Keratinocyte (primary cell): ENCODE measurements at regions not wholly inside any gene's neighbourhood (a gene's known extent, or its start where the extent isn't known, plus 50 kb on each side); places are given as distances from the start of the nearest gene placed in this dataset.
"Not testable (repeated sequence)": the region's sequence is repeated elsewhere in the genome, so short reads cannot be mapped to it uniquely, and the experiment has no call there.

Experiments used
- DNase-seq: peaks from one replicate; pipeline ENCODE4 v3.0.0-alpha.2; 2011; ENCODE audit warnings: low read depth, missing footprints, low spot score
- FAIRE-seq: peaks from 2 replicates; lab custom pipeline; 2011; peaks lifted over from hg19 to GRCh38; lab: Jason Lieb, UNC
- H2AFZ ChIP-seq: 2 replicates; pipeline ENCODE4 v1.6.0; 2012; ENCODE audit warnings: low read length, control low read depth, inconsistent platforms; ENCODE audit not compliant: control insufficient read depth
- H3K27ac ChIP-seq: 2 replicates; pipeline ENCODE4 v1.5.1; 2011; ENCODE audit warnings: low read length; ENCODE audit not compliant: control insufficient read depth, insufficient read depth
- H3K27me3 ChIP-seq: 3 replicates; pipeline ENCODE4 v1.6.0; 2011; ENCODE audit warnings: low read length; ENCODE audit not compliant: control insufficient read depth, insufficient read depth; ENCODE audit errors: extremely low read depth
- H3K36me3 ChIP-seq, 2 experiments: 2 replicates in 1 of 2; 3 replicates in 1 of 2; pipeline ENCODE4 v1.5.1; 2011; ENCODE audit warnings: low read length in 2 of 2, mild to moderate bottlenecking in 1 of 2; ENCODE audit not compliant: control insufficient read depth in 2 of 2, insufficient read depth in 2 of 2; ENCODE audit errors: extremely low read depth in 1 of 2
- H3K4me1 ChIP-seq: 3 replicates; pipeline ENCODE4 v1.5.1; 2011; ENCODE audit warnings: low read length; ENCODE audit not compliant: control insufficient read depth, insufficient read depth; ENCODE audit errors: extremely low read depth
- H3K4me2 ChIP-seq: 3 replicates; pipeline ENCODE4 v1.6.0; 2011; ENCODE audit warnings: low read depth, low read length; ENCODE audit not compliant: control insufficient read depth, insufficient read depth; ENCODE audit errors: extremely low read depth
- H3K4me3 ChIP-seq, 3 experiments: fragments of 200-600 bp in 1 of 3; sonication (generic) in 1 of 3; 2 replicates in 2 of 3; 3 replicates in 1 of 3; pipeline ENCODE4 v1.5.1; 2011 to 2016; ENCODE audit warnings: low read length in 3 of 3, mild to moderate bottlenecking in 3 of 3, control low read depth in 2 of 3, inconsistent platforms in 1 of 3, low read depth in 1 of 3, mixed read lengths in 1 of 3, mixed run types in 1 of 3, moderate library complexity in 1 of 3; ENCODE audit not compliant: control insufficient read depth in 2 of 3, insufficient read depth in 2 of 3; ENCODE audit errors: extremely low read depth in 1 of 3
- H3K79me2 ChIP-seq: 2 replicates; pipeline ENCODE4 v1.6.0; 2012; ENCODE audit warnings: low read length; ENCODE audit not compliant: control insufficient read depth, insufficient read depth
- H3K9ac ChIP-seq: 3 replicates; pipeline ENCODE4 v1.6.0; 2011; ENCODE audit warnings: low read length; ENCODE audit not compliant: control insufficient read depth, insufficient read depth; ENCODE audit errors: extremely low read depth
- H3K9me1 ChIP-seq: 3 replicates; pipeline ENCODE4 v1.6.0; 2011; ENCODE audit warnings: low read length; ENCODE audit not compliant: control insufficient read depth, insufficient read depth; ENCODE audit errors: extremely low read depth
- H3K9me3 ChIP-seq: 2 replicates; pipeline ENCODE4 v1.5.1; 2012; ENCODE audit warnings: low read depth, low read length; ENCODE audit not compliant: control insufficient read depth
- H4K20me1 ChIP-seq: 3 replicates; pipeline ENCODE4 v1.6.0; 2011; ENCODE audit warnings: low read length; ENCODE audit not compliant: control insufficient read depth, insufficient read depth; ENCODE audit errors: extremely low read depth
- EZH2 ChIP-seq: IDR thresholded peaks from one replicate; pipeline ENCODE4 v1.6.1; 2012; ENCODE audit warnings: inconsistent platforms, mild to moderate bottlenecking, low read length, moderate library complexity
- dilution Hi-C: fragments of 300-500 bp; cut with MboI; formaldehyde crosslinking; loops from one replicate; pipeline ENCODE4 v1.7.0; 2020; ENCODE audit warnings: low sequenced_read_pairs; ENCODE audit not compliant: extremely low pct_ligation_motif_present
- TF ChIP-seq, protein P1 (sequence below), 3 experiments: IDR thresholded peaks in 1 of 3; conservative IDR thresholded peaks in 1 of 3; optimal IDR thresholded peaks in 1 of 3; 2 replicates in 2 of 3; 3 replicates in 1 of 3; pipeline versions ENCODE3 to v1.5.1; 2011; ENCODE audit warnings: low read length in 3 of 3, mild to moderate bottlenecking in 3 of 3, moderate library complexity in 2 of 3, control low read depth in 1 of 3, inconsistent platforms in 1 of 3; ENCODE audit not compliant: insufficient read depth in 2 of 3; ENCODE audit errors: extremely low read depth in 1 of 3

DNA sequence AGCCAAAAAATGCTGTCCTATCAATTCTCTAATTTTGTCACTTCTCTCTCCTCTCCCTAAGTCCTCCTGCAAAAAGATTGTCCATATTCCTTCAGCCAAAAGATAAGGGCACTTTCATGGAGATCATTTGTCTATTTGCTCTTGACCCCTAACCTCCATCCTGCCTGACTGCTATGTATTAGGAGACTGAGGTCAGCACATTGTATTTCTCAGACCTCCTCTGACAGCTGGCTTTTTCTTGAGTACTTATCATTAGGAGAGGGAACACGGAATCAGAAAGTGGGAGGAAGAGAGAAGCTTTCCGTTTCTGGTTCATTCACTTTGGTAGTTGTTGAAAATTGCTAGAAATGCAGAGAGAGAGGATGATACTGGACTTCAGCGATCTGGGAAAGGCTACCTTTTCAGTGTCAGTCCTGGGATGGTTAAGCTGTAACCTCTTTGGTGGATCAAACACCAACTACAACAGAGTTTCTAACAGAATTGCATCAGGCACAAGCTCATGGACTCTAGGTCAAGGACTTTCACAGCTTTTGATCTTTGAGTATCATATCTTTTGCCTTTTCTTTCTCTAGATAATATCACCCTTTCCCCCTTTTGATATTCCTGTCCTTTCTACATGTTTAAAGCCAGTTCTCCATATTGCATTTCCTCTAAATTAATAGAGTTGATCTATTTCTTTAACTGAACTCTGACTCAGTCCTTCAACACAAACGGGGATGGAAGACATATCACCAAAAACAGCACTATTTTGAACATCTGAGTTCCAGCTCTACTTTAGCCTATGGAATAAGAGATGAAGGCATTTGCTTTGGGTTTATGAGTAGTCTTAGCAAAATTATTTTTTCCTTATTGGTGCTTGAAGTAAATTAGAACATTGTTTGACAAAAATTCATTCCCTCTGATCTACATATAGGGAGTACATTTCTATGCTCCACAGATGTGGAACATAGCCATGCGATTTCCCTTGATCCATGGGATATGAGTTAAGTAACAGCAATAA, 63.3 kb upstream of the KYNU start:
- no peak for DNase-seq
- H3K4me1 ChIP-seq, result no peaks in the 10 kb centered on the region
- no peak overlapping the region for H3K9ac ChIP-seq
- H3K27me3 ChIP-seq, result no peaks in the 10 kb centered on the region
- H3K27ac ChIP-seq, result no peak overlapping the region
- no peaks in the 10 kb centered on the region for H3K79me2 ChIP-seq
- TF ChIP-seq, protein P1, sequence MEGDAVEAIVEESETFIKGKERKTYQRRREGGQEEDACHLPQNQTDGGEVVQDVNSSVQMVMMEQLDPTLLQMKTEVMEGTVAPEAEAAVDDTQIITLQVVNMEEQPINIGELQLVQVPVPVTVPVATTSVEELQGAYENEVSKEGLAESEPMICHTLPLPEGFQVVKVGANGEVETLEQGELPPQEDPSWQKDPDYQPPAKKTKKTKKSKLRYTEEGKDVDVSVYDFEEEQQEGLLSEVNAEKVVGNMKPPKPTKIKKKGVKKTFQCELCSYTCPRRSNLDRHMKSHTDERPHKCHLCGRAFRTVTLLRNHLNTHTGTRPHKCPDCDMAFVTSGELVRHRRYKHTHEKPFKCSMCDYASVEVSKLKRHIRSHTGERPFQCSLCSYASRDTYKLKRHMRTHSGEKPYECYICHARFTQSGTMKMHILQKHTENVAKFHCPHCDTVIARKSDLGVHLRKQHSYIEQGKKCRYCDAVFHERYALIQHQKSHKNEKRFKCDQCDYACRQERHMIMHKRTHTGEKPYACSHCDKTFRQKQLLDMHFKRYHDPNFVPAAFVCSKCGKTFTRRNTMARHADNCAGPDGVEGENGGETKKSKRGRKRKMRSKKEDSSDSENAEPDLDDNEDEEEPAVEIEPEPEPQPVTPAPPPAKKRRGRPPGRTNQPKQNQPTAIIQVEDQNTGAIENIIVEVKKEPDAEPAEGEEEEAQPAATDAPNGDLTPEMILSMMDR (optimal IDR thresholded peaks at IDR 0.05 in 1 of 3, IDR thresholded peaks at IDR 0.05 in 1 of 3, conservative IDR thresholded peaks at IDR 0.05 in 1 of 3; ENCODE audit: extremely low read depth in 1 of 3, insufficient read depth in 2 of 3, low read length in 3 of 3), result no peak
- TF ChIP-seq EZH2, result no peak
- no peaks in the 10 kb centered on the region for H4K20me1 ChIP-seq
- H3K9me3 ChIP-seq, result no peaks in the 10 kb centered on the region
- FAIRE-seq, result no peak
- no peaks in the 10 kb centered on the region for H3K9me1 ChIP-seq
- H2AFZ ChIP-seq, result no peak overlapping the region
- no peak overlapping the region for H3K4me2 ChIP-seq
- H3K36me3 ChIP-seq, result no peaks in the 10 kb centered on the region
- dilution Hi-C loops, result no loop called here
- no peak overlapping the region for H3K4me3 ChIP-seq

DNA sequence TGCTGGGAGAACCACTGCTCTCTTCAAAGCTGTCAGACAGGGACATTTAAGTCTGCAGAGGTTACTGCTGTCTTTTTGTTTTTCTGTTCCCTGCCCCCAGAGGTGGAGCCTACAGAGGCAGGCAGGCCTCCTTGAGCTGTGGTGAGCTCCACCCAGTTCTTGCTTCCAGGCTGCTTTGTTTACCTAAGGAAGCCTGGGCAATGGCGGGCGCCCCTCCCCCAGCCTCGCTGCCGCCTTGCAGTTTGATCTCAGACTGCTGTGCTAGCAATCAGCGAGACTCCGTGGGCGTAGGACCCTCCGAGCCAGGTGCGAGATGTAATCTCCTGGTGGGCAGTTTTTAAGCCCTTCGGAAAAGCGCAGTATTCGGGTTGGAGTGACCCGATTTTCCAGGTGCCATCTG, 65.8 kb upstream of the KYNU start:
- DNase-seq, H2AFZ ChIP-seq, H3K4me2 ChIP-seq: not testable (repeated sequence)

More for the DNA sequence above, 65.8 kb upstream of the KYNU start:
- FAIRE-seq, dilution Hi-C loops, H3K36me3 ChIP-seq, H3K4me1 ChIP-seq, H3K27ac ChIP-seq, H4K20me1 ChIP-seq, H3K9me3 ChIP-seq, H3K9me1 ChIP-seq, H3K4me3 ChIP-seq, H3K9ac ChIP-seq, H3K79me2 ChIP-seq, H3K27me3 ChIP-seq: not testable (repeated sequence)
